Fibroblast of skin of right biceps (primary cell): ENCODE measurements at regions not wholly inside any gene's neighbourhood (a gene's known extent, or its start where the extent isn't known, plus 50 kb on each side); places are given as distances from the start of the nearest gene placed in this dataset.

Experiments
- DNase-seq: peaks from one replicate; pipeline ENCODE4 v3.0.0-alpha.2; 2013

DNA sequence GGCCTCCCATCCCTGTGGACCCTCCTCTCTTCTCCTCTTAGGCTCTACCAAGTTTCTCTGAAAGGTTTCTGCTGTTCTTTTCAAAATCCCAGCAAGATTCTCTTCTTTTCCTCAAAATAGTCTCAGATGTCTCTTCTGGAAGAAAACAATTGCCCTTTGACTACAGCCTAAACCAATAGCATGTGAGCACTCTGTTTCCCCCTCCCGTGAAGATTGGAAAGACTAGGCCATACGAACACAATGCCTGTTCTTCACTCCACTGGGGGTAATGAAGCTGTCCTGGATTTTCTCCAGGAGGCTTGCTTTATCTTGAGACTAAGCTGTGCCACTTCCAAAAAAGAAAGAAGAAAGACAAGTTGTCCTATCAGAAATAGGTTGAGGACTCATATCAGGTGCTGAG lies 178.7 kb upstream of the MCTP2 start:
- no peak for DNase-seq

DNA sequence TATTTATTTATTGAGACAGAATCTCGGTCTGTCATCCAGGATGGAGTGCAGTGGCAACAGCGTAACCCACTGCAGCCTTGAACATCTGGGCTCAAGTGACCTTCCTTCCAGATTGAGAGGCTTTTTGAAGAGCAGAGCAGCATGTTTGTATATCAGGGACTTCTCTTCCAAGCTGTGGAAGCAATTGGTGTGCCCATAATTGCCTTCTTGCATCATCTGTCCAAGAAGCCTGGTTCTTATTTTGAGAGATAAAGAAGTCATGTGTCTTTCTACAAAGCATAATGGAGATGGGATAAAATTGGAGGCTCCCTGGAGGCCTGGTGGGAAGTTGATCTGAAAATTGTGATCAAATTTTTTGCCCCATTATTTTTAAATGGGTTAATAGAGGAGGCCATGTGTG lies 183.8 kb upstream of the MCTP2 start:
- no peak for DNase-seq

DNA sequence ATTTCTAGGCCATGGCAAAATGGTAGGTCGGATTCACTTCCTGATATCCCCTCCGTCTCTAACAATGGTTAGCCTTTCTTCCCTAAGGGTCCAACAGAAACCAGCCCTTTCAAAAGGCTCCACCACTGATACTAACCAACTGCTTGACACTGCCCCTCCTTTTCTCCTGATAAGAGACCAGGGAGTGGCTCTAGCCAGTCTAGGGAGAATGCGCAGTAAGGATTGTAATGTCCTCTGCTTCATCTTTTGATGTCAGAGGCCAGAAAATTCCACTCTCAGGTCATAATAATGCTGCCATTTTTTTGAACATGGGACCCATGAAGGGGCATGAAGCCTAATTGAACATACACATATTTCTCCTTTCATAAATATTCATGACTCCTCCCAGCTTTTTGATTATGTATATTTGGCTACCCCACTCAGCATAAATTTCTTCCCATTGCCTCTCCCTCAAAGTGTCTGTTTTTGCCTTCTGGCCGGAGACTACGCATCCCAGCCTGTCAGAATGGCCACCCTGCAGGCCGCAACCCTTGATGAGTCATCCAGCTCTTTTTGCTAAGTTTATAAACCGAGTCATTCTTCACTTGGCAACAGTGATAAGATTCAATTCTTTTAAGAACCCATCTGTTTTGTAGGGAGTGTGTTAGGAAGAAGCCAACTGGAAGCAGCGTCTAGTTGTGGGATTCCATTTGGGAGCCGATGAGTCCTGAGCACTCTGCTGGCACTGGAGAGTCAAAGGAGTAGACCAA lies 189.0 kb upstream of the MCTP2 start:
- no peak for DNase-seq

DNA sequence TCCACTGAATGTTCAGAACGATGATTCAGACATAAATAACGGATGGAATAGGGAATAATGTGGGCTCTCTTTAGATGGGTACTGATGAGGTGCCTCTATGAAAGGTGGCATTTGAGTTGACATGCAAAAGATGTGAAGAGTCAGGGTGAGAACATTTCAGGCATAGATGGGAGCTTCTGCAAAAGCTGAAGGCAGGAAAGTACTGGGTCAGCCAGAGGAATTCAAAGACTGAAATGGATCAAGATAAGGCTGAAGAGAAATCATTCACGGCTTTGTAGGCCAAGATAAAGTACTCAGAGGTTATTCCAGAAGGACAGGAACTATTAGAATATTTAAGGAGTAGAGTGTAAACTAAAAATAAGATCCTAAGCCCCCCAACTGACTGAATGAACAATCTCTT lies 189.6 kb upstream of the MCTP2 start:
- no peak for DNase-seq

DNA sequence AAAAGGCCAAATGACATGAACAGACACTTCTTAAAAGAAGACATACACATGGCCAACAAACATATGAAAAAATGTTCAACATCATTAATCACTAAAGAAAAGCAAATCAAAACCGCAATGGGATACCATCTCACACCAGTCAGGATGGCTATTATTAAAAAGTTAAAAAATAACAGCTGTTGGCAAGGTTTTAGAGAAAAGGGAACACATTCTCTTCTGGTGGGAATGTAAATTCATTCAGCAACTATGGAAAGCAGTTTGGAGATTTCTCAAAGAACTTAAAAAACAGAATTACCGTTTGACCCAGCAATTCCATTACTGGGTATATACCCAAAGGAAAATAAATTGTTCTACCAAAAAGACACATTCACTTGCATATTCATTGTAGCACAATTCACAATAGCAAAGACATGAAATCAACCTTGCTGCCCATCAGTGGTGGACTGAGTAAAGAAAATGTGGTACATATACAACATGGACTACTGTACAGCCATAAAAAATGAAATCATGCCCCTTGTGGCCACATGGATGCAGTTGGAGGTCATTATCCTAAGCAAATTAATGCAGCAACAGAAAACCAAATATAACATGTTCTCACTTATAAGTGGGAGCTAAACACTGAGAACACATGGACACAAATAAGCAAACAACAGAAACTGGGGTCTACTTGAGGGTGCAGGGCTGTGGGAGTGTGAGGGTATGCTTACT lies 190.7 kb upstream of the MCTP2 start:
- DNase-seq, result peak; percentile 86

DNA sequence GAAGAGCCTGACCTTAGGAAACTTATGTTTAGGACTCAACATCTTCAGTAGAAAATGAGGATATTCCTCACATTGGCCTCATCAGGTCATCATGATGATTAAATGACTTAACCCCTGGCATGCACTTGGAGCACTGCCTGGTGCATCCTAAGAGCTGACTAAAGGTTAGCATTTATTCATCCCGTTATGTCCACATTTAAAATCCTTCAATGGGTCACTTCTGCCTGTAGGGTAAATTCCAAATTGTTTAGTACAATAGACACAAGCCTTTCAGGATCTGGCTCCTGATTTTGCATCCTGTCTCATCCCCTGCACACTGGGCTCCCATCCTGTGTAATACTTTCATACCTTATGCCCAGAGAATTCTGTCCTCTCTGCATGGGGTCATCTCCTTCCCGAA lies 195.2 kb upstream of the MCTP2 start:
- DNase-seq, result no peak

DNA sequence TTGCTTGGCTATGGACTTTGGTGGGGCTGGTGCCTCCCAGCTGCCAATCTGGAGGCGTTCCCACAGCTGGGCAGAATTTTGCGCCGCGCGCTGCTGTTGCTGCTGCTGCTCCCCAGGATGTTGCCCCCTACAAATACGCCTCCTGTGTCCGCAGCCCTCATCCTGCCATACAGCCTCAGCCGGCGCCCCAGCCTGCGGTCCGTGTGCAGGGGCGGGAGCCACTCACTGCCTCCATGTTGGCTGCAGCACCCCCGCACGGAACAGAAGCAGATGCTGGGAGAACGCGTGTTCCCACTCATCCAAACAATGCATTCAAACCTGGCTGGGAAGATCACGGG lies 197.7 kb upstream of the MCTP2 start:
- DNase-seq, result no peak

DNA sequence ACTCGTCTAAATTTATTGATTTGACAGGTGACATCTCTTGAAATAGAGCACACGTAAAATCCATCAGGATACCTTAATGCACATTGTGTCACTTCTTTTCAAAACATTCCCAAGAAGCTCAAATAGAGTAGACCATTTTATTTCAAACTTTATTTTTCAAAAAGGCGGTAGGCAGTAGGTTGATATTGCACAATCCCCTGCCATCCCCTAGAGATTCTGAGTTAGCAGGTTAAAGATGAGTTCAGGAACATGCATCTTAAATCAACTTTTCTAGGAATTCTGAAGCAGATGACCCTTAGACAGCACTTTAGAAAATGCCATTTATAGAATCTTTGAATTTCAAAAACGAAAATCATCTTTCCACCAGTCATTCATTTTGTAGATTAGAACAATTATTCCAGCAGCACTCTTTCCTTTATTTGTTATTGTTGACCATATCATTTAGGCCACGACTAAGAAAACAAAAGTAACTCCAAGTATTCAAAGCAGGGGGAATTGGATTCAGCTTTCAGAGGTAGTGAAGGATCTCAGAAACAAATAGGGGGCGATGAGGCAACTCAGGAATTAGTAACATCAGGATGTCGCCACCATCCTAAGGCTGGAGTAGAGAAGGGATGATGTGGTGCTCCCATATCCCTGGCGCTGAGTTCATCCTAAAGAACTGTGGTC lies 198.2 kb upstream of the MCTP2 start:
- no peak for DNase-seq

DNA sequence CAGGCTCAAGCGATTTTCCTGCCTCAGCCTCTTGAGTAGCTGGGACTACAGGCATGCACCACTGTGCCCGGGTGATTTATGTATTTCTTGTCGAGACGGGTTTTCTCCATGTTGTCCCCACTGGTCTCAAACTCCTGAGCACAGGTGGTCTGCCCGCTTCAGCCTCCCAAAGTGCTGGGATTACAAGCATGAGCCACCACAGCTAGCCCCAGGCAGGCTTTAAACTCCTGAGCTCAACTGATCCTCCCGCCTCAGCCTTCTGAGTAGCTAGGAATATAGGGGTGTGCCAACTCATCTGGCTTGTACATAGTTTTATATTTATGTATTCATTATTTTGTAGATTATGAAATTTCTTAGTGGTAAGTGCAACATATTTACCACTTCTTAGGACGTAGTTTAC lies 198.8 kb upstream of the MCTP2 start:
- DNase-seq, result no peak

DNA sequence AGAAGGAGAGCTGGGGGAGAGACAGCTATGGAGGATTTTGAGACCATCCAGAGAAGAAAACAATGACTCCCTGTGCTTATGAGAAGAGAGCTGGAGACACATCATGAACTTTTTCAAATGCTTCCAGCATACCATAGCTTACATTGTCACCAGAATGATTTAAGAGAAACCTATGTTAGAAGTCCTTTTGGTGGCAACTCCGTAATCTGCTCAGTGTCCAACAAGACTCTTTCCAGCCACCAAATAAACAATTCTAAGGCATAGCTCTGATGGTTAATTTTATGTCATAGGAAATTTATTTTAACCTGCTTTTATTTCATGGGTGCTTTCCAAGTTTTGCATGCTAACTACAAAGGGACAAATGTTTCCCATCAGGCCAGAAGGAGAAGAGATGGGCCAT lies 200.3 kb upstream of the MCTP2 start:
- no peak for DNase-seq

DNA sequence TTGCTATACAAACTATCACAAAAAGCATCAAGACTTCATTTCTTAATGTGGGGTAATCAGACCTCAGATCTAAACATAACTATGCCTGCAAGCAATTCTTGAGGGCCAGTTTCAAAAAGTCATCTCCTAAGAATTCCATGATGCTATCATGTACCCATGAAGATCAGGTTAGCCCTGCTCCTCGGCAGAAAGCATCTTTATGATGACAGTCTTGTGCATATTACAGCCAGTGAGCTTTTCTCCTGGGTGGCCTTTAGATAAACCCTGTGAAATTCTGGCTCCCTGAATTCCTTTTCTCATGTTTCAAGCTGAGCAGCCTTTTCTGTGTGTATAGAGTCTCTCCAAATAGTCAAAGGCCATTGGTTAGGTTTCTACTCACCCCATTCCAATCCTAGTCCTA lies 201.9 kb upstream of the MCTP2 start:
- DNase-seq, result peak; percentile 98

DNA sequence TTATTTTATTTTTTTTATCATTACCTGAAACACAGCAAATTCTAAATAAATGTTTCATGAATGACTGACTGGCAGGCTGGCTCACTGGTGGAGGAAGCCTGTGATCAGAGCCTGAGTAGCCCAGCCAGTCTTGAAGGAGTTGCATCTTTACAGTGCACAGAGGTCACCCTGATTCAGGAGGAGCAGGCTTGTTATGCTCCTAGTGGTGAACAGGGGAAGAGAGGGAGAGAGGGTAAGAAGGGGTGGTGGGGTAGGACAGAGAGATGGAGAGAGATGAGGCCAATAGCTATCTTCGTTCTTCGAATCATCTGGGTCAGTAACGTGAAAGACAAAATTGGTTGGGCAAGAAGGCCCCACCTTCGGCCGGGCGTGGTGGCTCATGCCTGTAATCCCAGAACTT lies 202.6 kb upstream of the MCTP2 start:
- no peak for DNase-seq

DNA sequence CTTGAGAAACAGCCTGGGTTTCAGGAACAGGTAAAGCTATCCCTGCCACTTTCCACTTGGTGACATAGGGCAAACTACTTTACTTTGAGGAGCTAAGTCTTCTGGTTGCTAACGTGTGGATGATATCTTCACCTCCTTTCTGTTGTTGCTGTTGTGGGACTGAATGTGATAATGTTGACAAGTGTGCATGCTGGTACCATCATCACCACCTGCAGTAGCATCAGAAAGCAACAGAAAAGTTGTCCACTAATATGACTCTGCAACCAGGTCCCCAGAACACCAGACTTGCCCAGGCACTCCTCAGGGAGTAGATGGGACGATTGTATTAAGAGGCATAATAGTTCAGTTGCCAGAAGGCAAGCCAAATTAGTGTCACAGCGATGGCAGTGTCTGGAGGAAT lies 203.2 kb upstream of the MCTP2 start:
- DNase-seq, result no peak

DNA sequence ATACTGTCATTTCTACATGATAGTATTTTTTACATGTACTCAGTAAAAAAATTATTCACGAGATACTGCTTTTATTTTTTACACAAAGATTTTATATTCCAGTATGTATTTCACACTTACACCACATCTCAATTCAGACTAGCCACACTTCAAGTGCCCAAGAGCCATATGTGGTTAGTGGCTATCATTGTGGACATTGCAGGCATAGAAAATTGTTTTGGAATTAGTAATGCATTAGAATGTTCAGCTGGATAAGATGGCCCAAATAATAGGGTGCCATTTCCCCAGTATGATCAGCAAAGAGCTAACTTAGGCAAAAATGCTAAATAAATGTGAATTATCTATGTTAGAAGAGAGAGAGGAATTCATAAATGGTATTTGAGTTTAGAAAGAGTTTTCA lies 203.8 kb upstream of the MCTP2 start:
- DNase-seq, result peak; percentile 50

DNA sequence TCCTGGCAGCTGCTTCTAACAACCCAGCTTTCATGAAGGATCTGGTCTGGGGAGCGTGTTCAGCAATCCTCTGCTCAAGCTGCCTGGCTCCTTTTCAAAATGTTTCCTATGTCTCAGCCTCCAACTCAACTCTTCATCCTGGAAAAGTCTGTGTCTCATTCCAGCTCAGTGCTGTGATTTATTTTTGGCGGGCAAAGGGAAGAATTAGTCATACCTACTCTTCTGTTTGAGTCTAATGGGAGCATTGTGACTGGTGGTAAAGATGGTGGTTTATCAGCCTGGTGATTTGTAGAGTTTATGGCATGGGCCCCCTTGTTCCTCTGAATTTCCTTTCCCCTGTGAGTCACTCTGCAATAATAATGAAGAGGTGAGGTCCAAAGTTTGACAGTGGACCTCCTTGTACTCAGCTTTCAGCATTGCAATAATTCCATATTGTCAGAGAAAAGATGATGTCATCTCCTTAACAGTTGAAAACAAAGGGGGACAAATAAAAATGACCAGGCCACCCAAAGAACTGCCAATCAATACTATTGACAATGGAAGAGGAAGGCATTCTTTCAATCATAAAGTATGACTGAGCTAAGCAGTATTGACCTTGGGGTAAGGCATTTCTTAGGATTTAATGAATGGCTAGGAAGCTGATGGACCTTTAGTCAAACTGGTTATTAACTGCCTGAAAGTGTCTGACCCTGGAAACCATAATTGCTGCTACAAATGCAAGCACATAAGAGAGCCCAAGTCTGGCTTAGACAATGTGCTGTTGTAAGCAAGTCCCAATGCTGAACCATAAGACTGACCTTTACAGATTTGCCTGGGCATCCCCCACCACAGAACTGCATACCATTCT lies 204.7 kb upstream of the MCTP2 start:
- peak; percentile 99 for DNase-seq

DNA sequence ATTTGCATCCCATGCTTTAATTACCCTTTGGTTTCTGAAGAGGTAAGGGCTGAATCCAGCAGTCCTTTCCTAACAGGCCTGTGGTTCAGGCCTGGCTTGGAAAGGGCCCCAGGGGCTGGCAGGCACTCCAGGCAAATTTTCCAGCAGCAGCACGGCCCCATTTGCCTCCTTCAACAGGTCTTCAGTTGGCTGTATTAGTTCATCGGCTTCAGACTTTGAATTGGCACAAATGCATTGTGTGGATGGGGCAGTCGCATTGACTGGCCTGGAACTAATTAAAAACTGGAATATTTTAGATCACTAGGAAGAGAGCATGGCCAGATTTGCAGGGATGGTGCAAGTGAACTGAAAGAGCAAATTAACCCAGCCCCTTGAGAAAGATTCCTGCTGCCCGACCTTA lies 207.8 kb upstream of the MCTP2 start:
- peak; percentile 38 for DNase-seq

DNA sequence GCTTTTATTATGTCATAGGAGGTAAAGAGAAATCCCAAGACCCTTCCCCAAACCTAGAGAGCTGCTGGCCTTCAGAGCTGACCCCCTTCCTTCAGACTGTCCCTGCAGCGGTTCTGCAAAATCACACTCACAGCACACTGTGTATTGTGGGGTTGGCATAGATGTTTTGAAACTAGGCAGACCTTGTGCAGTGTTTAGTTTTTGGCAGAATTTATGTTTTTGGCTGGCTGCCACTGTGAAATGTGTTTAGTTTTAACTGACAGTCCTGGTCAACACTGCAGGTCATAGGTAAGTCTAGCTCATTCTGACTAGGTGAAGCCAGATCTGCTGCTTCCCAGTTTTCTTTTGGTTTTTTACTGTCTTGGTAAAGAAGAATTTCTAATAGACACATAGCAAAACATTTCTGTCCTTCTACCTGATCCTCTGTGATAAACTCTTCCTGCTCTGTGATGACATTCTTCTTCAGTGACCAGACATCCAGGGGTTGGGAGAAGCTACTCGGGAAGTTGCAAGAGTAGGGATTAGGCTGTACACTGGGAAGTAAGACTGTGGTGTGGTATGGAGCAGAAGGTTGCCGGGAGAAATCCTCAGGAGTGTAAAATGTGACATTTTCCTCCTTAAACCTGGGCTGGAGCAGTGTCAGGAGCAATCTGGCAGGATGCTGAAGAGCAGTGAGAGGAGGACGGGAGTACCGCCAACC lies 209.6 kb upstream of the MCTP2 start:
- DNase-seq, result peak; percentile 39

DNA sequence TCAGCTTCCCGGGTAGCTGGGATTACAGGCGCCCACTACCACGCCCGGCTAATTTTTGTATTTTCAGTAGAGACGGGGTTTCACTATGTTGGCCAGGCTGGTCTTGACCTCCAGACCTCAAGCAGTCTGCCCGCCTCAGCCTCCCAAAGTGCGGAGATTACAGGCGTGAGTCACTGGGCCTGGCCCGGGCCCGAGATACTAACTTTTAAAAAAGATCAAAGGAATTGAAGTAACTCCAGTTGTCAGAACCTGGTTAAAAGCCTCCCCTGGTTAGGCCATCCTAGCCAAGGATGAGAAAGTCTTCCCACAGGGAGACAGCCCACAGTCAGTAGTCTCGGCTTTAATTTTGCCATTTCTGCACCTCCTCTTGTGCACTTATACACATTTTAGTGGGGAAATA lies 212.3 kb upstream of the MCTP2 start:
- no peak for DNase-seq

DNA sequence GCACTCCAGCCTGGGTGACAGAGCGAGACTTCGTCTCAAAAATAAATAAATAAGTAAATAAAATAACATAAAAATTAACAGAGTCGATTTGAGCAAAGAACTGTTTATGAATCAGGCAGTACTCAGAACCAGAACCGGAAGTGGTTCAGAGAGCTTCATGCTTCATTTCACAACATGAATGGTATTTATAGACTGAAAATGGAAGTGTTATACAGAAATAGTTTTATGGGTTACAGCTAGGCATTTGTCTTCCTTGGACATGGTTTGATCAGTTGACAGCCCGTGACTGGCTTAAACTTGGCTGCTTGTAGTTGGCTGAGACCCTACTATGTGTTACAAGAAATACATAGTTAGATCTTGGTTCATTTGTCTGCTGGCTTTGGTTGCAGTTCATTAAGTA lies 216.0 kb upstream of the MCTP2 start:
- DNase-seq, result no peak

DNA sequence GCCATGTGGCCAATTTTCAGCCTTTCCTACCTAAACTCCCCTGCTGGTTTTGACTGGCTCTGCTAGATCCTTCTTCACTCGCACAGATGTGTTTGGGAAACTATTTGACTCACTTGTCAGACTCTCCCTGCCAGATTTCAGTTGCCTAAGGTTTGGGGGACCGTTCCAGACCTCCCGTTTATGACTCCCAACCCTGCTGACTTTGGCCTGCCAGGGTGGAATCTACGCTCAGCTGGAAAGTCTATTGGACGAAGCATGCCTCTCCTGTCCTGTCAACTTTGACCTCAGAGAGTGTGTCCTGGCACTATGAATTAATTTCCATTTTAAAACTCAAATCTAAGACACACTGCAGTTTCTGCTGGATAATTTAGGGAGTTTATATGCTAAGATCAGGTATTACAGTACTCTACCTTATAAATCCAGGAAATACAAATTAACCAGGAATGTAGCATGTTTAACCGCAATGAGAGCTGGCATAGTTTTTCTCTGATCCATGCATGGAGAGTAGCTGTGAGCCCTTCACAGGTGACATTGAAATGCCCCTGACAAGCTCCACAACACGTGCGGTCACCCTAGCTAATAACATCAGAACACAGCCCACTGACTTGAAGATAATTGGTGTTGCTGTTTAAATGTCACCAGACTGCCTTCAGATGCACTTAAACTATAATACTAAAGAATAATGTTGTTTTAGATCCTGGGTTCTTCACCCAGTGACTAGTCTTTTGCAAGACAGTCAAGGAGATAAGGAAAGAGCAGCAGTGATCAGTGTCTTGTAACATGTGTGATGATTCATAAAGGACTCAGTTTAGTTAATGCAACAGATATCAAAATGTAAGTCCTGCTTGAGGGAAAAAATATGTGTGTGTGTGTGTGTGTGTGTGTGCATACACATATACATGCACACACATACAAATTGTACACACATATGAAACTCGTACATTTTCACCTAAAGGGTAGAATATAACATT lies 223.0 kb upstream of the MCTP2 start:
- DNase-seq, result peak; percentile 51

DNA sequence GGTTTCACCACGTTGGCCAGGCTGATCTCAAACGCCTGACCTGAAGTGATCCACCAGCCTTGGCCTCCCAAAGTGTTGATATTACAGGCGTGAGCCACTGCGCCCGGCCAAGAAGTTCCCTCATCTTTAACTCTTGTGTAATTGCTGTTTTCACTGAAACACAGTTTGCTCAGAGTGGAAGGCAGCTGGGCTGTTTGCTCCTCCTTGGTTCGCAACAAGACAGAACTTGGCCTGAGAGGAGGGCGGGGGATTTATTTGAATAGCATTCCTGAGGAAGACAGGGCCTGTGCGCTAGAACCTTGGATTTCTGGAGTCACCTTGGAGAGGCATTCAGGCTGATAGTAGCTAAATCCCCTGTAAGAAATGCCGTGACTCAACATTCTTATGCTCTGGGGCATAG lies 226.7 kb upstream of the MCTP2 start:
- no peak for DNase-seq

DNA sequence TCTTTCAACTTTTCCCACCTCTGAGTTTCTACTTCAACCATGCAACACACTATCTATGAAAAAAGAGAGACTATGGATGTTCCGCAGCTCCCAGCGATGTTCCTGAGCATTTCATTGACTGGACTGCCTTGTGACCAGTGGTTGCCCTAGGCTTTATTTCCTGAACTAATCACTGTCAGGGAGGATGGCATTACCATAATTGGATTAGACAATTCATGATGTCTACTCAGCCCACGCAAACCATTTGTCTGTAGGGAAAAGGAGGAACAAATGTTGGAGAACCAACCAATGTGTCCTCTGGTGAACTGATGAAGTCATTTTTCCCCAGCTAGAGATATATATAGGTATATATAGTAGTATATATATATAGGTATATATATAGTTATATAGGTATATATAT lies 229.3 kb upstream of the MCTP2 start:
- DNase-seq, result no peak
